Neuronal stem cell (in vitro differentiated cells): ENCODE measurements at regions not wholly inside any gene's neighbourhood (a gene's known extent, or its start where the extent isn't known, plus 50 kb on each side); places are given as distances from the start of the nearest gene placed in this dataset.

Experiments
- DNase-seq: peaks from one replicate; pipeline ENCODE4 v3.0.0-alpha.2; 2013; ENCODE audit warnings: low spot score
- H2AFZ ChIP-seq: one replicate; pipeline ENCODE4 v1.6.1; 2013; ENCODE audit warnings: mild to moderate bottlenecking, low read length, inconsistent platforms
- H2AK5ac ChIP-seq: 2 replicates; pipeline ENCODE4 v1.6.1; 2013; ENCODE audit warnings: low read depth, mild to moderate bottlenecking, inconsistent platforms, low read length, moderate library complexity, mixed read lengths
- H2BK120ac ChIP-seq: 2 replicates; pipeline ENCODE4 v1.6.1; 2013; ENCODE audit warnings: low read depth, mild to moderate bottlenecking, inconsistent platforms, low read length, moderate library complexity, mixed read lengths
- H2BK12ac ChIP-seq: one replicate; pipeline ENCODE4 v1.6.1; 2013; ENCODE audit warnings: low read length, inconsistent platforms
- H2BK15ac ChIP-seq: 2 replicates; pipeline ENCODE4 v1.6.1; 2013; ENCODE audit warnings: mild to moderate bottlenecking, low read length, inconsistent platforms, mixed read lengths
- H2BK5ac ChIP-seq: one replicate; pipeline ENCODE4 v1.6.1; 2013; ENCODE audit warnings: inconsistent platforms, mild to moderate bottlenecking, low read length, moderate library complexity
- H3K14ac ChIP-seq: one replicate; pipeline ENCODE4 v1.6.1; 2013; ENCODE audit warnings: low read length, inconsistent platforms
- H3K18ac ChIP-seq: 2 replicates; pipeline ENCODE4 v1.6.1; 2013; ENCODE audit warnings: low read length, inconsistent platforms
- H3K23ac ChIP-seq: 2 replicates; pipeline ENCODE4 v1.6.1; 2013; ENCODE audit warnings: low read depth, mild to moderate bottlenecking, mixed read lengths, low read length, inconsistent platforms; ENCODE audit not compliant: poor library complexity
- H3K27ac ChIP-seq: replicated peaks from 3 replicates; pipeline ENCODE4 v1.5.1; 2013; ENCODE audit warnings: low read length, inconsistent platforms
- H3K27me3 ChIP-seq, 3 experiments: 2 replicates each; pipeline ENCODE4 v1.6.1; 2013; ENCODE audit warnings: low read length in 3 of 3, mild to moderate bottlenecking in 2 of 3, inconsistent platforms in 1 of 3, low read depth in 1 of 3, mixed read lengths in 1 of 3, moderate library complexity in 1 of 3; ENCODE audit not compliant: control insufficient read depth in 3 of 3, insufficient read depth in 3 of 3
- H3K36me3 ChIP-seq, 2 donors: replicated peaks in 1 of 2; 2 replicates each; pipeline ENCODE4 v1.6.1; 2013; ENCODE audit warnings: low read length in 2 of 2; ENCODE audit not compliant: control insufficient read depth in 2 of 2, insufficient read depth in 2 of 2
- H3K4ac ChIP-seq: 2 replicates; pipeline ENCODE4 v1.6.1; 2013; ENCODE audit warnings: inconsistent platforms, mild to moderate bottlenecking, low read length, moderate library complexity
- H3K4me1 ChIP-seq, 2 donors: 1 replicate in 1 of 2; 2 replicates in 1 of 2; pipeline ENCODE4 v1.6.1; 2013; ENCODE audit warnings: low read length in 2 of 2, low read depth in 1 of 2; ENCODE audit not compliant: control insufficient read depth in 2 of 2, insufficient read depth in 1 of 2
- H3K4me2 ChIP-seq: one replicate; pipeline ENCODE4 v1.6.1; 2013; ENCODE audit warnings: mild to moderate bottlenecking, low read length, inconsistent platforms; ENCODE audit not compliant: insufficient read depth, poor library complexity, severe bottlenecking
- H3K4me3 ChIP-seq, 2 donors: 2 replicates each; pipeline ENCODE4 v1.5.1; 2013; ENCODE audit warnings: low read length in 2 of 2, mild to moderate bottlenecking in 2 of 2, inconsistent platforms in 1 of 2, moderate library complexity in 1 of 2
- H3K79me1 ChIP-seq: one replicate; pipeline ENCODE4 v1.6.1; 2013; ENCODE audit warnings: low read depth, mild to moderate bottlenecking, inconsistent platforms, low read length, moderate library complexity
- H3K9ac ChIP-seq: one replicate; pipeline ENCODE4 v1.6.1; 2013; ENCODE audit warnings: mild to moderate bottlenecking, low read depth, low read length, inconsistent platforms; ENCODE audit not compliant: poor library complexity
- H3K9me3 ChIP-seq, 2 donors: replicated peaks in 1 of 2; 2 replicates each; pipeline versions ENCODE3 to v1.6.1; 2013; ENCODE audit warnings: low read length in 2 of 2, mild to moderate bottlenecking in 2 of 2, inconsistent platforms in 1 of 2, low read depth in 1 of 2, mixed read lengths in 1 of 2, moderate library complexity in 1 of 2; ENCODE audit not compliant: control insufficient read depth in 2 of 2, insufficient read depth in 1 of 2
- H4K8ac ChIP-seq: one replicate; pipeline ENCODE4 v1.6.1; 2013; ENCODE audit warnings: low read depth, mild to moderate bottlenecking, inconsistent platforms, low read length, moderate library complexity
- H4K91ac ChIP-seq: one replicate; pipeline ENCODE4 v1.6.1; 2013; ENCODE audit warnings: low read length, low read depth, mild to moderate bottlenecking, inconsistent platforms; ENCODE audit not compliant: poor library complexity
- WGBS, 2 donors: extraction: QIAGEN DNeasy Blood & Tissue Kit; methylation state at CpG; one replicate each; pipeline ENCODE4 v1.1.7; 2013; ENCODE audit warnings: missing lambda C conversion rate in 2 of 2, mixed read lengths in 1 of 2; ENCODE audit not compliant: insufficient read length in 2 of 2, insufficient replicate concordance in 1 of 2; ENCODE audit errors: extremely low coverage in 2 of 2; 5-methylcytosine and 5-hydroxymethylcytosine counted together

- Histone ChIP-seq H4K8ac (no peak overlapping the region), H3K4ac (no peak overlapping the region), H2BK120ac (no peak overlapping the region), H2BK5ac (no peak overlapping the region), H3K18ac (no peak overlapping the region), H3K79me1 (no peaks in the 10 kb centered on the region), H2BK12ac (no peak overlapping the region), H2AFZ (no peak overlapping the region), H3K27me3 (no peaks in the 10 kb centered on the region), H4K91ac (no peak overlapping the region), H2BK15ac (no peak overlapping the region), H3K23ac (no peak overlapping the region), H3K27ac (no peak overlapping the region), H3K36me3 (no peaks in the 10 kb centered on the region), H3K4me2 (no peak overlapping the region), H3K9ac (no peak overlapping the region), H3K4me1 (peaks cover 0 to 2% of the 10 kb centered on the region in 2 donors), H3K4me3 (no peak overlapping the region), H2AK5ac (no peak overlapping the region), H3K9me3 (no peaks in the 10 kb centered on the region), H3K14ac (no peak overlapping the region)
- no peak for DNase-seq
Measured at GRCh38 chr2:181319286-181319685, 137.9 kb upstream of the ITGA4 start.

DNA sequence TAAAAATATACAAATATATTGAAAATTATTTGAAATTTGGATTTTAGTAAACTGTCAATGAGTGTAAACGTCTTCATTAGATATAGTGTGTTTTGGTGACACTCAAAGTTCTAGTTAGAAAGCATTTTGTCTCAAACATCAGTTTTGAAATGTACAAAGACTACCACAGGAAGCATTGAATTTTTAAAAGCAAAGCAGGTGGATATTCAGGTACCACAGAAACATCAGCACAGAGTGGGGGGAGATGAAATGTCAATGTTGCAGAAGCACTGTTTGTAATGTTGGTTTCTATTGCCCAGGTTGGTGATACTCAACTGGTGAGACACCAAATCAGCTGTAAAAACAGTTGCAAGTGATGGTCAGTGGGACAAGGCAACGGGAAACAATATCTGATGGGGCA lies 136.5 kb upstream of the ITGA4 start:
- peaks cover 0 to 4% of the 10 kb centered on the region in 2 donors for H3K4me1 ChIP-seq
- H3K9ac ChIP-seq = no peak overlapping the region
- H4K8ac ChIP-seq = no peak overlapping the region
- H3K4me2 ChIP-seq = no peak overlapping the region
- H2AK5ac ChIP-seq = no peak overlapping the region
- no peaks in the 10 kb centered on the region for H3K27me3 ChIP-seq
- H2AFZ ChIP-seq = no peak overlapping the region
- no peaks in the 10 kb centered on the region for H3K9me3 ChIP-seq
- H3K36me3 ChIP-seq = no peaks in the 10 kb centered on the region
- no peak overlapping the region for H3K4ac ChIP-seq
- no peak overlapping the region for H2BK15ac ChIP-seq
- no peak overlapping the region for H3K27ac ChIP-seq
- no peak overlapping the region for H3K4me3 ChIP-seq
- no peak for DNase-seq
- no peak overlapping the region for H3K23ac ChIP-seq
- no peak overlapping the region for H2BK5ac ChIP-seq
- no peak overlapping the region for H3K14ac ChIP-seq
- H3K18ac ChIP-seq = no peak overlapping the region
- no peak overlapping the region for H2BK120ac ChIP-seq
- 100% methylated on average over 1 of the region's 2 CpGs; no CpG with 5 or more reads in 1 of the 2 donors for WGBS, 2 donors
- H2BK12ac ChIP-seq = no peak overlapping the region
- no peak overlapping the region for H4K91ac ChIP-seq
- no peaks in the 10 kb centered on the region for H3K79me1 ChIP-seq

GRCh38 chr2:181324912-181325311 lies 132.3 kb upstream of the ITGA4 start:
- Histone ChIP-seq H3K79me1 (no peaks in the 10 kb centered on the region), H4K8ac (no peak overlapping the region), H2BK12ac (no peak overlapping the region), H4K91ac (no peak overlapping the region), H3K36me3 (no peaks in the 10 kb centered on the region), H3K27me3 (no peaks in the 10 kb centered on the region), H3K14ac (no peak overlapping the region), H3K4ac (no peak overlapping the region), H3K23ac (no peak overlapping the region), H3K27ac (no peak overlapping the region), H2BK15ac (no peak overlapping the region), H3K4me1 (peaks cover 0 to 5% of the 10 kb centered on the region in 2 donors), H2BK5ac (no peak overlapping the region), H3K9ac (no peak overlapping the region), H3K9me3 (no peaks in the 10 kb centered on the region), H2AK5ac (no peak overlapping the region), H2AFZ (no peak overlapping the region), H3K18ac (no peak overlapping the region), H2BK120ac (no peak overlapping the region), H3K4me2 (no peak overlapping the region), H3K4me3 (no peak overlapping the region)
- no peak for DNase-seq

GRCh38 chr2:181326661-181327060 lies 130.5 kb upstream of the ITGA4 start:
- no peak overlapping the region for H3K4ac ChIP-seq
- no peak overlapping the region for H2BK120ac ChIP-seq
- H3K79me1 ChIP-seq = no peaks in the 10 kb centered on the region
- no peak overlapping the region for H4K91ac ChIP-seq
- H2AFZ ChIP-seq = no peak overlapping the region
- no peak overlapping the region for H2BK5ac ChIP-seq
- H3K4me3 ChIP-seq = no peak overlapping the region
- H3K36me3 ChIP-seq = no peaks in the 10 kb centered on the region
- no peak overlapping the region for H3K14ac ChIP-seq
- no peak overlapping the region for H3K27ac ChIP-seq
- no CpG with 5 or more reads among the region's 2 CpGs for whole genome bisulfite sequencing, 2 donors
- no peak overlapping the region for H2AK5ac ChIP-seq
- no peak overlapping the region for H4K8ac ChIP-seq
- H3K27me3 ChIP-seq = no peaks in the 10 kb centered on the region
- peaks cover 0 to 5% of the 10 kb centered on the region in 2 donors for H3K4me1 ChIP-seq
- no peak for DNase-seq
- H3K4me2 ChIP-seq = no peak overlapping the region
- H2BK12ac ChIP-seq = no peak overlapping the region
- H3K9me3 ChIP-seq = no peaks in the 10 kb centered on the region
- no peak overlapping the region for H3K18ac ChIP-seq
- H3K23ac ChIP-seq = no peak overlapping the region
- H2BK15ac ChIP-seq = no peak overlapping the region
- H3K9ac ChIP-seq = no peak overlapping the region
